Right atrium auricular region (tissue), 2 donors: ENCODE measurements at regions not wholly inside any gene's neighbourhood (a gene's known extent, or its start where the extent isn't known, plus 50 kb on each side); places are given as distances from the start of the nearest gene placed in this dataset.

ENCODE experiments used
- DNase-seq: peaks from one replicate; pipeline ENCODE4 v3.0.0-alpha.2; 2019; ENCODE audit warnings: low spot score
- H3K27ac ChIP-seq, 2 donors: fragments of 200-600 bp; sonication (generic); 1 replicate in 1 of 2; 2 replicates in 1 of 2; pipeline ENCODE4 v1.5.1; 2016 to 2019
- H3K27me3 ChIP-seq, 2 donors: fragments of 200-600 bp; sonication (generic); one replicate each; pipeline versions ENCODE4 v1.5.1 to v1.6.0; 2017 to 2019
- H3K36me3 ChIP-seq: fragments of 200-600 bp; sonication (generic); one replicate; pipeline ENCODE4 v1.5.1; 2016
- H3K4me1 ChIP-seq, 2 donors: fragments of 200-600 bp; sonication (generic); one replicate each; pipeline versions ENCODE4 v1.5.1 to v1.6.0; 2017 to 2019
- H3K4me3 ChIP-seq, 2 donors: fragments of 200-600 bp; sonication (generic); 1 replicate in 1 of 2; 2 replicates in 1 of 2; pipeline ENCODE4 v1.5.1; 2017 to 2019; ENCODE audit warnings: mild to moderate bottlenecking in 1 of 2, moderate library complexity in 1 of 2
- H3K9me3 ChIP-seq, 2 donors: fragments of 200-600 bp; sonication (generic); one replicate each; pipeline ENCODE4 v1.5.1; 2019
- CTCF ChIP-seq, 2 donors: fragments of 200-600 bp; sonication (generic); IDR thresholded peaks; one replicate each; pipeline ENCODE4 v1.5.1; 2019; ENCODE audit warnings: antibody characterized with exemption in 2 of 2

- Histone ChIP-seq H3K27ac (no peak overlapping the region), H3K4me3 (no peak overlapping the region), H3K36me3 (no peaks in the 10 kb centered on the region), H3K4me1 (no peaks in the 10 kb centered on the region), H3K9me3 (no peaks in the 10 kb centered on the region), H3K27me3 (no peaks in the 10 kb centered on the region)
- DNase-seq, result no peak
- TF ChIP-seq CTCF (IDR thresholded peaks at IDR 0.05), result no peak
Measured at GRCh38 chr1:224528900-224529299, 87.2 kb upstream of the CNIH3 start.

GRCh38 chr1:224529844-224530243 lies 86.3 kb upstream of the CNIH3 start:
- DNase-seq, result no peak

GRCh38 chr1:224533517-224533916 lies 82.6 kb upstream of the CNIH3 start:
- no peak for DNase-seq
- no peak overlapping the region for H3K27ac ChIP-seq

More at GRCh38 chr1:224529844-224530243, 86.3 kb upstream of the CNIH3 start:
- TF ChIP-seq CTCF (IDR thresholded peaks at IDR 0.05), result no peak
- no peaks in the 10 kb centered on the region for H3K36me3 ChIP-seq
- H3K4me1 ChIP-seq, result no peaks in the 10 kb centered on the region
- H3K4me3 ChIP-seq, result no peak overlapping the region
- no peaks in the 10 kb centered on the region for H3K9me3 ChIP-seq
- H3K27me3 ChIP-seq, result no peaks in the 10 kb centered on the region
- H3K27ac ChIP-seq, result no peak overlapping the region

GRCh38 chr1:224534731-224535130 lies 81.4 kb upstream of the CNIH3 start:
- Histone ChIP-seq H3K27me3 (no peaks in the 10 kb centered on the region), H3K9me3 (no peaks in the 10 kb centered on the region), H3K4me1 (no peaks in the 10 kb centered on the region), H3K27ac (no peak overlapping the region), H3K4me3 (no peak overlapping the region), H3K36me3 (no peaks in the 10 kb centered on the region)
- TF ChIP-seq CTCF (IDR thresholded peaks at IDR 0.05), result no peak
- DNase-seq, result no peak

More at GRCh38 chr1:224533517-224533916, 82.6 kb upstream of the CNIH3 start:
- H3K27me3 ChIP-seq, result no peaks in the 10 kb centered on the region
- no peaks in the 10 kb centered on the region for H3K36me3 ChIP-seq
- no peak for TF ChIP-seq CTCF (IDR thresholded peaks at IDR 0.05)
- H3K4me1 ChIP-seq, result no peaks in the 10 kb centered on the region
- no peak overlapping the region for H3K4me3 ChIP-seq
- no peaks in the 10 kb centered on the region for H3K9me3 ChIP-seq

GRCh38 chr1:224535641-224536040 lies 80.5 kb upstream of the CNIH3 start:
- Histone ChIP-seq H3K4me3 (no peak overlapping the region), H3K27me3 (no peaks in the 10 kb centered on the region), H3K9me3 (no peaks in the 10 kb centered on the region), H3K27ac (no peak overlapping the region), H3K4me1 (no peaks in the 10 kb centered on the region), H3K36me3 (no peaks in the 10 kb centered on the region)
- no peak for TF ChIP-seq CTCF (IDR thresholded peaks at IDR 0.05)
- DNase-seq, result no peak

GRCh38 chr1:224539971-224540370 lies 76.1 kb upstream of the CNIH3 start:
- no peaks in the 10 kb centered on the region for H3K36me3 ChIP-seq
- no peak overlapping the region for H3K27ac ChIP-seq
- no peaks in the 10 kb centered on the region for H3K9me3 ChIP-seq
- no peak for DNase-seq
- H3K4me3 ChIP-seq, result no peak overlapping the region
- no peak for TF ChIP-seq CTCF (IDR thresholded peaks at IDR 0.05)
- no peaks in the 10 kb centered on the region for H3K4me1 ChIP-seq
- no peaks in the 10 kb centered on the region for H3K27me3 ChIP-seq
